Small intestine (tissue), 7 donors: ENCODE measurements at regions not wholly inside any gene's neighbourhood (a gene's known extent, or its start where the extent isn't known, plus 50 kb on each side); places are given as distances from the start of the nearest gene placed in this dataset.

Experiments
- DNase-seq, 2 donors: peaks; one replicate each; pipeline versions ENCODE4 v3.0.0 to v3.0.0-alpha.2; 2013
- FAIRE-seq: peaks from 2 replicates; lab custom pipeline; 2012; peaks lifted over from hg19 to GRCh38; lab: Jason Lieb, UNC
- H3K27ac ChIP-seq, 3 donors: one replicate each; pipeline ENCODE4 v1.5.1; 2013; ENCODE audit warnings: low read length in 2 of 3, mild to moderate bottlenecking in 2 of 3, control low read depth in 1 of 3, inconsistent platforms in 1 of 3, low read depth in 1 of 3, moderate library complexity in 1 of 3
- H3K27me3 ChIP-seq, 3 donors: one replicate each; pipeline ENCODE4 v1.6.1; 2013; ENCODE audit warnings: low read length in 3 of 3, inconsistent platforms in 1 of 3; ENCODE audit not compliant: control insufficient read depth in 3 of 3, insufficient read depth in 3 of 3
- H3K36me3 ChIP-seq, 3 donors: one replicate each; pipeline ENCODE4 v1.6.1; 2013; ENCODE audit warnings: low read length in 3 of 3, inconsistent platforms in 1 of 3, low read depth in 1 of 3, mild to moderate bottlenecking in 1 of 3, moderate library complexity in 1 of 3; ENCODE audit not compliant: control insufficient read depth in 3 of 3, insufficient read depth in 2 of 3
- H3K4me1 ChIP-seq, 3 donors: one replicate each; pipeline ENCODE4 v1.6.1; 2013; ENCODE audit warnings: low read length in 2 of 3, inconsistent platforms in 1 of 3, low read depth in 1 of 3, mild to moderate bottlenecking in 1 of 3, moderate library complexity in 1 of 3; ENCODE audit not compliant: control insufficient read depth in 3 of 3, insufficient read depth in 2 of 3
- H3K4me3 ChIP-seq, 3 donors: one replicate each; pipeline ENCODE4 v1.5.1; 2013; ENCODE audit warnings: low read length in 3 of 3, control low read depth in 1 of 3, inconsistent platforms in 1 of 3, low read depth in 1 of 3, mild to moderate bottlenecking in 1 of 3, moderate library complexity in 1 of 3
- H3K9me3 ChIP-seq, 2 donors: one replicate each; pipeline ENCODE4 v1.6.1; 2013; ENCODE audit warnings: low read depth in 1 of 2, low read length in 1 of 2; ENCODE audit not compliant: control insufficient read depth in 2 of 2, insufficient read depth in 1 of 2
- WGBS, 3 donors: extraction: QIAGEN DNeasy Blood & Tissue Kit; methylation state at CpG; one replicate each; pipeline ENCODE4 v1.1.7; 2013; 5-methylcytosine and 5-hydroxymethylcytosine counted together
- donor health status: healthy with polysubstance abuse.
- donor health status: control.
- donor health status: control.
- donor health status: Bipolar disorder and iron deficiency.
- donor health status: healthy.

- WGBS, 3 donors: 48 to 73% (median 58%) methylated on average over 10 of the region's 10 CpGs
- DNase-seq: peak; percentile 14 to 61
- no peaks in the 10 kb centered on the region for H3K9me3 ChIP-seq
- no peak overlapping the region for H3K27ac ChIP-seq
- no peak for FAIRE-seq
- H3K4me3 ChIP-seq: no peak overlapping the region
- no peaks in the 10 kb centered on the region for H3K27me3 ChIP-seq
- H3K36me3 ChIP-seq: no peaks in the 10 kb centered on the region
- H3K4me1 ChIP-seq: no peaks in the 10 kb centered on the region
Measured at GRCh38 chr10:43816351-43817321, 168.0 kb upstream of the ZNF32 start.

GRCh38 chr10:43815181-43815885, 166.7 kb upstream of the ZNF32 start:
- Histone ChIP-seq H3K36me3 (no peaks in the 10 kb centered on the region), H3K27ac (no peak overlapping the region), H3K9me3 (no peaks in the 10 kb centered on the region), H3K4me1 (no peaks in the 10 kb centered on the region), H3K4me3 (no peak overlapping the region), H3K27me3 (no peaks in the 10 kb centered on the region)
- DNase-seq (no peak), FAIRE-seq (no peak)
- whole genome bisulfite sequencing, 3 donors: 94 to 100% (median 98%) methylated on average over 2 of the region's 2 CpGs

GRCh38 chr10:43814663-43815062, 166.0 kb upstream of the ZNF32 start:
- no peaks in the 10 kb centered on the region for H3K9me3 ChIP-seq
- no peak overlapping the region for H3K4me3 ChIP-seq
- no peaks in the 10 kb centered on the region for H3K27me3 ChIP-seq
- H3K36me3 ChIP-seq: no peaks in the 10 kb centered on the region
- H3K4me1 ChIP-seq: no peaks in the 10 kb centered on the region
- no peak overlapping the region for H3K27ac ChIP-seq
- 96 to 100% (median 100%) methylated on average over 1 of the region's 1 CpG for WGBS, 3 donors
- FAIRE-seq: no peak
- DNase-seq: no peak

- Histone ChIP-seq H3K9me3 (no peaks in the 10 kb centered on the region), H3K36me3 (no peaks in the 10 kb centered on the region), H3K4me1 (no peaks in the 10 kb centered on the region), H3K27me3 (no peaks in the 10 kb centered on the region), H3K4me3 (no peak overlapping the region), H3K27ac (no peak overlapping the region)
- 73 to 85% (median 77%) methylated on average over 3 of the region's 3 CpGs for WGBS, 3 donors
- DNase-seq (no peak), FAIRE-seq (no peak)
Measured at GRCh38 chr10:43811871-43812270, 163.2 kb upstream of the ZNF32 start.

GRCh38 chr10:43809211-43809930, 160.7 kb upstream of the ZNF32 start:
- no peaks in the 10 kb centered on the region for H3K4me1 ChIP-seq
- DNase-seq (no peak), FAIRE-seq (no peak)
- no peaks in the 10 kb centered on the region for H3K9me3 ChIP-seq
- no peak overlapping the region for H3K27ac ChIP-seq
- 83 to 89% (median 86%) methylated on average over 8 of the region's 8 CpGs for WGBS, 3 donors
- no peaks in the 10 kb centered on the region for H3K36me3 ChIP-seq
- H3K27me3 ChIP-seq: no peaks in the 10 kb centered on the region
- no peak overlapping the region for H3K4me3 ChIP-seq

GRCh38 chr10:43808136-43808535, 159.5 kb upstream of the ZNF32 start:
- FAIRE-seq (no peak), DNase-seq (peak in 1 of 2 donors; percentile 17)
- Histone ChIP-seq H3K36me3 (no peaks in the 10 kb centered on the region), H3K4me1 (no peaks in the 10 kb centered on the region), H3K27ac (no peak overlapping the region), H3K4me3 (no peak overlapping the region), H3K27me3 (no peaks in the 10 kb centered on the region), H3K9me3 (no peaks in the 10 kb centered on the region)
- 76 to 91% (median 90%) methylated on average over 3 of the region's 3 CpGs for WGBS, 3 donors

GRCh38 chr10:43806831-43807640, 158.4 kb upstream of the ZNF32 start:
- FAIRE-seq: no peak
- WGBS, 3 donors: 77 to 89% (median 84%) methylated on average over 13 of the region's 13 CpGs
- H3K27me3 ChIP-seq: no peaks in the 10 kb centered on the region

More at GRCh38 chr10:43806831-43807640, 158.4 kb upstream of the ZNF32 start:
- Histone ChIP-seq H3K27ac (no peak overlapping the region), H3K36me3 (no peaks in the 10 kb centered on the region), H3K4me3 (no peak overlapping the region), H3K9me3 (no peaks in the 10 kb centered on the region), H3K4me1 (no peaks in the 10 kb centered on the region)
- no peak for DNase-seq
